ENCODE measurements at regions not wholly inside any gene's neighbourhood (a gene's known extent, or its start where the extent isn't known, plus 50 kb on each side); places are given as distances from the start of the nearest gene placed in this dataset.

- Histone ChIP-seq H3K27me3 (replicated peaks) (no peaks in the 10 kb centered on the region), H3K36me3 (replicated peaks) (no peaks in the 10 kb centered on the region), H3K4me3 (ENCODE audit: low read depth, low read length) (no peak overlapping the region), H3K27ac (no peak overlapping the region)
- TF ChIP-seq CTCF (IDR thresholded peaks at IDR 0.05; ENCODE audit: low read depth, low read length, missing control alignments): no peak
- in situ Hi-C loops (cut with HindIII; ENCODE audit: low pct_ligation_motif_present, low sequenced_read_pairs): no loop called here
- no peak for DNase-seq
These were observed 242.5 kb downstream of the TTLL2 start for GRCh38 chr6:167567142-167568033.

- no peak overlapping the region for H3K27ac ChIP-seq
- in situ Hi-C loops (cut with HindIII; ENCODE audit: low pct_ligation_motif_present, low sequenced_read_pairs): no loop called here
- DNase-seq: no peak
- H3K4me3 ChIP-seq (ENCODE audit: low read depth, low read length): no peak overlapping the region
- TF ChIP-seq CTCF (IDR thresholded peaks at IDR 0.05; ENCODE audit: low read depth, low read length, missing control alignments): no peak
- no peaks in the 10 kb centered on the region for H3K27me3 ChIP-seq (replicated peaks)
- H3K36me3 ChIP-seq (replicated peaks): no peaks in the 10 kb centered on the region
These were observed 243.6 kb downstream of the TTLL2 start for GRCh38 chr6:167568407-167569024.

- no peaks in the 10 kb centered on the region for H3K27me3 ChIP-seq (replicated peaks)
- no peaks in the 10 kb centered on the region for H3K36me3 ChIP-seq (replicated peaks)
- H3K4me3 ChIP-seq (ENCODE audit: low read depth, low read length): no peak overlapping the region
- in situ Hi-C loops (cut with HindIII; ENCODE audit: low pct_ligation_motif_present, low sequenced_read_pairs): no loop called here
- TF ChIP-seq CTCF (IDR thresholded peaks at IDR 0.05; ENCODE audit: low read depth, low read length, missing control alignments): no peak
- H3K27ac ChIP-seq: no peak overlapping the region
- no peak for DNase-seq
These were observed 244.3 kb downstream of the TTLL2 start for GRCh38 chr6:167569041-167569805.

GRCh38 chr6:167569879-167570278, 245.0 kb downstream of the TTLL2 start:
- Histone ChIP-seq H3K36me3 (replicated peaks) (no peaks in the 10 kb centered on the region), H3K4me3 (ENCODE audit: low read depth, low read length) (no peak overlapping the region), H3K27ac (no peak overlapping the region), H3K27me3 (replicated peaks) (no peaks in the 10 kb centered on the region)
- DNase-seq: no peak
- TF ChIP-seq CTCF (IDR thresholded peaks at IDR 0.05; ENCODE audit: low read depth, low read length, missing control alignments): no peak
- in situ Hi-C loops (cut with HindIII; ENCODE audit: low pct_ligation_motif_present, low sequenced_read_pairs): no loop called here

- in situ Hi-C loops (cut with HindIII; ENCODE audit: low pct_ligation_motif_present, low sequenced_read_pairs): no loop called here
- no peaks in the 10 kb centered on the region for H3K36me3 ChIP-seq (replicated peaks)
- DNase-seq: no peak
- H3K4me3 ChIP-seq (ENCODE audit: low read depth, low read length): no peak overlapping the region
- H3K27ac ChIP-seq: no peak overlapping the region
- no peak for TF ChIP-seq CTCF (IDR thresholded peaks at IDR 0.05; ENCODE audit: low read depth, low read length, missing control alignments)
- no peaks in the 10 kb centered on the region for H3K27me3 ChIP-seq (replicated peaks)
These were observed 245.8 kb downstream of the TTLL2 start for GRCh38 chr6:167570460-167571400.

All from brain microvascular endothelial cell (primary cell).